Kidney capillary endothelial cell (primary cell): ENCODE measurements at regions not wholly inside any gene's neighbourhood (a gene's known extent, or its start where the extent isn't known, plus 50 kb on each side); places are given as distances from the start of the nearest gene placed in this dataset.
"Not testable (repeated sequence)": the region's sequence is repeated elsewhere in the genome, so short reads cannot be mapped to it uniquely, and the experiment has no call there.

Experiments used
- DNase-seq: peaks from one replicate; pipeline ENCODE4 v3.0.0-alpha.2; 2018; ENCODE audit warnings: low spot score

DNA sequence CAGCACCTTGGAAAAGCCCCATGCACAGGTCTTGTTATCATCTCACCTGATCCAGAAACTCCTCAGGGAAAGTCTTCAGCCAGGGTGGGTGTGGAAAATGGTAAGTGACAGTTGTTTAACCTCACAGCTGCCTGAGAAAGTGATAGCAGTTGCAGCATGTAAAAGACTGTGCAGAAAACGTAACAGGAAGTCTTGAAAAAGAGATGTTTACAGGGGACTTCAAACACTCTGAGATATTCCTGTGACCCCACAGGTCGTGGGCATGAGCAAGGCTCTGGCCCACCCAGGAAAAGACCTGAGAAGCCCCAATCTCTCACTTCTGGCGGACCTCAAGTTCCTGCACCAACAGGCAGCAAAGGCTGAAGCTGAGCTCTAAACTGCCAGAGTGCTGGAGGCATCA, 826.9 kb downstream of the UQCRFS1 start:
- no peak for DNase-seq

DNA sequence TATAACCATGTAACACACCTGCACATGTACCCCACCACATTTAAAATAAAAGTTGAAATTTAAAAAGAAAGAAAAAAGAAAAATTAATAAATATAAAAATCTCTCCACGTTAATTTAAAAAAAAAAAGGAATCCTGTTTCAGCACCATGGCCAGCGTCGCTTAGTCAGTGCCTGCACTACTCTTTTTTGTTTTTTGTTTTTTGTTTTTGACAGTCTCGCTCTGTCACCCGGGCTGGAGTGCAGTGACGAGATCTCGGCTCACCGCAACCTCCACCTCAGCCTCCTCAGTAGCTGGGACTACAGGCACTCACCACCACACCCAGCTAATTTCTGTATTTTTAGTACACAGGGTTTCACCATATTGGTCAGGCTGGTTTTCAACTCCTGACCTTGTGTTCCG, 835.9 kb downstream of the UQCRFS1 start:
- DNase-seq = peak; percentile 7

DNA sequence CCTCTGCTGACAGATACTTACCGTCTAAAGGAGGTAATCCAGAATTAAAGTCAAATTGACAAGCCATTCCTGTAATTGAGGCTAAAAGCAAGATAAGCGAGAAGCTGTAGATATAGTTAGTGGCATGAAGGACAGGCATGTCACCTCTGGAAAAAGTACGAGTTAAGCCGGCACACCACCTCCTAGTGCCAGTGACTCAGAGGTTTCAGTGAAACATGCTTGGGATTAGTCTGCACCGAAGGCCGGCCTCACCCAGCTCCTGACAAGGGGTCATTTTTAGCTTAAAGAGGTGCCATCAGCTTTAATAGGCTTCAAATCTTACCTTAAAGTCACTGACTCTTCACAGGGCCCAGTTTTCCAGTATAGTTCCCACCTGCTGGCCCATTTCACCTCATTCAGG, 838.0 kb downstream of the UQCRFS1 start:
- no peak for DNase-seq

DNA sequence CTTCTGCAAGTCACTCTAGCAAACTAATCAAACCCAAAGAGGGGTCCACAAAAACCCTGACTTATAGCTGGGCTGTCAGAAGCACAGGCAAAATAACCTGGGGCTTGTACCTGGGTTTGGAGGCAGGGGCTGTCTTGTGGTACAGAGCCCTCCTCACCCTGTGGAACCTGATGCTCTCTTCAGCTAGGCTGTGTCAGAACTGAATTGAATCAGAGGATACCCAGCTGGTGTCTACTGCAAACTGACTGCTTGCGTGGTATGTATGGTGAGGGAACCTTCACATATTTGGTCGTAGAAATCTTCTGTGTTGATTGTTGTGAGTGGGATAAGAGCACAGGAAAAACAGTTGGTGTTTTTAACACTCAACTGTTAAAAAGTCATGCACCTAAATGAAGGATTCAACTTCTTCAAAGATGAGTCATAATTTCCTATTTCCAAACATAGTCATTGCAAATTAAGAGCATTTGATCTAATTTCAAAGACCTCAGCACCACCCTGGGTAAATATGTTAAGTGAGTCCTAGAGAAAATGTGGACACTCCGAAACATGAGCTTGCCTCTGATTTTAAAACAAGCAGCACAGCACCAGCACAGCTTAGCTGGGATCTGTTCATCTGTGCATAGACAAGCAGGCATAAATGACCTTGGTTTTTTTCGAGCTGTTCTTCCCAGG, 840.2 kb downstream of the UQCRFS1 start:
- no peak for DNase-seq

DNA sequence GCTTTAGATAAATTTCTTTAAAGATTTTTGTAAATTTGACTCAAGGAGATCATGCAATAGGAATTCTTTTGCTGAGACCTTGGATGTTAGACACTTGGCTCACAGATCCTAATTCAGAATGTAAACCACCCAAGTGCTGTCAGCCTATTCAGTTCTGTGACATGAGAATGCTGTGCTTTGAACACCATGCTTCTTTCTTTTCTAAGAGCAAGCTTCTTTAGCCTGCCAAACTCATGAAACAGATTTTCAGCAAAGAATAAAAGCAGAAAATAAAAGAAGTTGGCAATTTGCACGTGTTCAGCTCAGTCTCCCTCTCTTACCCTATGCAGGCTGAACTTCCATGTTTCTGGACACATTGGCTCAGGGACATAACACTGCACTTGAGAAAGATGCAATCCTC, 845.8 kb downstream of the UQCRFS1 start:
- DNase-seq = no peak

DNA sequence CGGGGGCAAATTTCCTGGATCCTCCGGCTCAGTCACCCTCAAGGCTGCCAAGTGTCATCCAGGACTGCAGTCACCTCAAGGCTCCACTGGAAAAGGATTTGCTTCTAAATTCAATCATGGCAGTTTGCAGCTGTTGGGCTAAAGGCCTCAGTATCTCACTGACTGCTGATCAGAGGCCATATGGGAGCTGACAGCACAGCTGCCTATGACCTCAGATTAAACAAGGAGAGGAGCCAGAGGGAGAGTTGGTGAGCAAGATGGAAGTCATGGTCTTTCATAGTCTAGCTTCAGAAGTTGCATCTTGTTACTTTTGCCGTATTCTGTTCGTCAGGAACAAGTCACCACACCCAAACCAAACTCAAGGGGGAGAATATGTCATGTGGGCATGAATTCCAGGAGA, 849.7 kb downstream of the UQCRFS1 start:
- DNase-seq = no peak

DNA sequence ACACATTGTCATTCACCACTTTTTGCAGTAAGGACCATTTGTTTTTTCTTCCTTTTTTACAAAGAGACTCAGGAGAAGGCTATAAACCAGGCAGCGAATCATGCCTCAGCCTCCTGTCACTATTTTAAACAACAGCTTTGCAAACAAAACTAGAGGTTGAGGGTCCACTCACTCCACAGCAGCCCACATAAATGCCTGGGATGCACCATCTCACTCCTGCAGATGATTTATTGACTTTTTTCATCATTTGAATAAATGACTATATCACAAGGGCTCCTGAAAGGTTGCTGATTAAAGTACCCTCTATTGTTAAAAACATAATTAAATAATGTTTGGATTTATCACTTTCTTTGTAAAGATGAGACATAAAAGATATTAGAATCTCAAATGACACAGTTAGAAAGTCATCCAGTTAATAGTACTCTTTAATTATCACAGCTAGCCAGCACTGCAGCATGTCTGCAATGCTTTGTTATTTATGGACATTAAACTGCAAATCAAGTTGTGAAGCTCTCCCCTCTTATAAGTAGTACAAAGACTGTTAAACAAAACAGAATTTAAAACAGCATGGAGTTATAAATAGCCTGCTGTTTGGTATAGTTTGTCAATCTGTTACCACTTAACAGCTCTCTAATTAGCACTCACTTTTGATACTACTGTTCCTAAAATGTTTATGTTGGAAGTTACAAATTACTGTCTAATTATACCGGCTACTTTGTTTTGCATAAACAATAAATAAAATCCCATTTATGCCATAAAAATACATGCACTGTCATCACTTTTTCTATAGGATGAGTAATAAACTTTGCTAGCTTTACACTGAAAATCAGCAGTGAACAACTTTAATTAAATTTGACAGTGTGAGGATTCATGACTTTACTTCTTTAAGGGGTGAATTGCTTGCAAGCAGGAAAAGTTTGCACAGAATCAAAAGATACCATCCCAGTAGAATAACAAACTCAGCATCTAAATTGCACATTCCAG, 853.2 kb downstream of the UQCRFS1 start:
- no peak for DNase-seq

DNA sequence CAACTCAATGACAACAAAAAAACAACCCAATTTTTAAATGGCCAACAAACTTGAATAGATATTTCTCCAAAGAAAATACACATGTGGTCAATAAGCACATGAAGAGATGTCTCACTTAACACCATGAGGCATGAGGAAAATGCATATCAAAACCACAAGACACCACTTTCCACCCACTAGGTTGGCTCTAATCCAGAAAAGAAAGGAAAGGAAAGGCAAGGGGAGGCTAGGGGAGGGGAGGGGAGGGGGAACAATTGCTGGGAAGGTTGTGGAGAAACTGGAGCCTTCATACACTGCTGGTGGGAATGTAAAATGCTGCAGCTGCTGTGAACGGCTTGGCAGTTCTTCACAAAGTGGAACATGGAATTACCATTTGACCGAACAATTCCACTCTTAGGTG, 854.3 kb downstream of the UQCRFS1 start:
- DNase-seq = no peak

DNA sequence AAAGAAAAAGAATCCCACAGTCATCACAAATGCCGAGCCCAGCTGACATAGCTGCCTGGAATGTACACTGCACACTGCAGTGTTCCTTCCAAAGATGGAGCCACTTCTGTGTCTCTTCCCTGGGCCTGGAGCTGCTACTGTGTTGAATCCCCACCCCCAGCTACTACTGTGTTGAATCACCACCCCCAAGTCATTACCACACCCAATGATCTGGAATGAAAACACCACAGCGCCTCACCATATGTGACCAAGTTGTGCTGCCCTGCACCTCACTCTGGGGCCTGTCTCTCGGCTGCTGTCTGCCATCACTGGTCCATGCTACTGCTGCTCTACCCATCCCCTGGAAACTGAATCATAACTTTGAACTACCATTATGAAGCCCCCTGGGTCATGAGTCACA, 861.2 kb downstream of the UQCRFS1 start:
- DNase-seq = no peak

DNA sequence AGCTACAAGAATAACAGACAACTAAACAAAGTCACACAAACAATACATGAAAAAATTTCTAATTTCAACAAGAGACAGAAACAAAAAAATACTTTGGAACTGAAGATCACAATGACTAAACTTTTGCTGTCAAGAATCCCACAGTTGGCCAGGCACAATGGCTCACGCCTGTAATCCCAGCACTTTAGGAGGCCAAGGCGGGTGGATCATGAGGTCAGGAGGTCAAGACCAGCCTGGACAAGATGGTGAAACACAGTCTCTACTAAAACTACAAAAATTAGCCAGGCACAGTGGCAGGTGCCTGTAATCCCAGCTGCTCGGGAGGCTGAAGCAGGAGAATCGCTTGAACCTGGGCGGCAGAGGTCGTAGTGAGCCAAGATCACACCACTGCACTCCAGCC, 861.6 kb downstream of the UQCRFS1 start:
- DNase-seq = not testable (repeated sequence)

DNA sequence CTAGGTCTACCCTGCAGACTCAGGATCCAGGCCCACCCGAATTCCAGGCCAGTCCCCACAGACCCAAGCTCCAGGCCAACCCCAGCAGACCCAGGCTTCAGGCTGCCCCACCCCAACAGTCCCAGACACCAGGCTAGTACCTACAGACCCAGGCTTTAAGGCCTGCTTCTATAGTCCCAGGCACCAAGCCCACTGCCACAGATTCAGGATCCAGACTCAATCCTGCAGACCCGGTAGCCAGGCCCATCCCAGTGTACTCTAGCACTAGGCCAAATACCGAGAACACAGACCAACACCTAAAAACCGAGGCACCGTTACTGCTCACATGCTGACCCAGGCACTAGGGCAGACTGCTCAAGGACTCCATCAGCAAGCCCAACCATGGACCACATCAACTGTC, 862.3 kb downstream of the UQCRFS1 start:
- no peak for DNase-seq

DNA sequence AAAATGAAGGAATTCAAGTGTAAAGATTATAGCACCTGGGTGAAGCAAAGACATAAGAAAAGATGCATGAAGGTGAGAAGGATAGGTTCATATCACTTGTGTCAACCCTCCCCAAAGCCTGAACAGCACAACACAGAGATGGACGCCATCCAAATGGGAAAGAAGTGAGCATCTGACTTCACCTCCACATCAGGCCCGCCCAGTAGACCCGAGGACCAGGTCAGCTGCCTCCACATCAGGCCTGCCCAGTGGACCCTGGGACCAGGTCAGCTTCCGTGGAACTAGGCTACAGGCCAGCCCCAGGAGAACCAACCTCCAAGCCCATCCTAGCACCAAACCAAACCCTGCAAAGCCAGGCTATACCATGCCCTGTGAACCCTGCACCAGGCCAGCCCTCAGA, 862.9 kb downstream of the UQCRFS1 start:
- DNase-seq = no peak

DNA sequence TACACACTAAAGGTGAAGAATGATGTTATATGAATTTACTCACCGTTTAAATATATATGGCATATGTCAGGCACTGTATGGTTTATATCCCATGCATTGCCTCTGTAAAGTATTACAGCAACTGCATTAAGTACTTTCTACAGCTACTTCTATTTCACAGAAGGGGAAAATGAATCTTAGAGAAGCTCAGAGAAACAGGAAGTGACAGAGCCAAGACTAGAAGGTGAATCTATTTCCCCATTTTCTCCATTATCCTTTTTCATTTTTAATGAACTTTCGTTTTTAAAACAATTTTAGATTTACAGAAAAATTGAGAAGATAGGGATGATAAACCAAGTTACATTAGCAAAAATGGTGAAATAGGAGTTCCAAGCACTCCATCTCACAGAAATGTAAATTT, 863.3 kb downstream of the UQCRFS1 start:
- DNase-seq = no peak

DNA sequence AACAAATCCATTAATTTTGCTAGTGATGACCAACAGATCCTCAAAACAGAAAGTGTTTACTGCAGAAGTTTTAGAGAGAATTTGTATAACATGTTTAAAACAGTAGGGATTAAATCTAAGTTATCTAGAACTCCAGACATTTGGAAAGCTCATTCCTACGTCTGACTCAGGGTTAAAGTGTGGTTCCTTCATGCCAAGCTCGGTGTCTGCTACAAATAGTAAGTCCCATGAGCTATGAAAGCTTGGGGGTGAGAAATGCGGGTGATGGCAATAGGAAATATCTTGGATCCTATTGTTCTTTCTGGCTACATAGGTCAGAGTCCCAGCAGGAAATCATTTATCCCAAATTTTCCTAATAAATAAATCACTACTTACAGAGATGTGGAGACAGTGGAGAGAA, 867.1 kb downstream of the UQCRFS1 start:
- no peak for DNase-seq

DNA sequence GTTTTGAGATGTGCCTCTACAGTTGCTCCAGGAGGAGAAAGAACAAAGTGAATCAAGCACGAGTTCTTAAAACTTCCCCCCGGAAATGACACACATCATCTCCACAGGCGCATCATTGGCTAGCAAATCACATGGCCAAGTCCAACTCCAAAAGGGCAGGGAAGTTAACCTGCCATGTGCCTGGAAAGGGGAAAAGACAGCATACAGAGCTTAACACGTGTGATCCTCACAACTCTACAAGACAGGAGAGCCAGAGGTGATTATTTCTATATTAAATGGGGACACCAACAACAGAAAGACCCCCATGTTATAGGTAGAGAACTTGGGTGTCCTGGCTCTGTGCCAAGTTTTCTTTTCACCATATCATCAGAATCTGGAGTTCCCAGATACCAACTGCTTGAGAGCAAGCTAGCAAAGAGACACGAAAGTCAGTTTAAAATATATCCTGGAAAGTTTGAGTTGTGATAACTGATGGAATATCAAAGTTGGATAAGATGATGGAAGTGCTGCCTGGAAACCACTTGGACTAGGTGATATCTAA, 871.1 kb downstream of the UQCRFS1 start:
- DNase-seq = no peak

DNA sequence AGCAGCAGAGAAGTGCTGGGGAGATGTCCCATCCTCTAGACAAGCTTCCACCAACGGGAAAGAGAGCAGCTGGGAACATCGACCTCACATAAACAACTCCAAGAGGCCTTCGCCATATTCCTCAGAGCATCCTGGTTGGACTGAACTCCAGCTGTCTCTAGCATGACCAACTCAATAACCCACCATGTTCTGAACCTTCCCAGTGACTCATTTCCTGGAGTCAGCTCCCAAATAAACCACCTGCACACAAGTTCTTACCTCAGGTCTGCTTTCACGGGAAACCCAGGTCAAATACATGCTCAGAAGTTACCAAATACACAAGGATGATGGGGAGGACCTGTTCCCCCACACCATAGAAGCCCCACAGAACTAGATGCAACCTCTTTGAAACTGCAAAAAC, 878.5 kb downstream of the UQCRFS1 start:
- no peak for DNase-seq

DNA sequence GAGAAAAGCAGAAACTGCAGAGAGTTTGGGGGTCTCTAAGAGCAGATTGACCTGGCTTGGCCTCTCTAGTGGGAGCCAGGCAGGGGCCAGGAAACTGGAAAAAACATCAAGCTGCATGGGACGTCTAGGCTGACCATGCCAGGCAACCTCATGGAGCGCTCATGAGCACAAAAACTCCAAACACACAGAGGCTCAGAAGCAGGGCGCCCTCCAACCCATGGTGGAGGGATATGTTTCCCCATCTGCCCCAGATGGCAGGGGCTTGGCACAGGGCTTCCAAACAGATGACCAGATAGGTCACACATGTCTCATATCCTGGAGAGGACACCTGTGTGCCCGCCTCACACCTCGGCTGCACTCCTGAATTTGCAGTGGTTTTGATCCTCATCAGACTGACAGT, 879.0 kb downstream of the UQCRFS1 start:
- DNase-seq = no peak

DNA sequence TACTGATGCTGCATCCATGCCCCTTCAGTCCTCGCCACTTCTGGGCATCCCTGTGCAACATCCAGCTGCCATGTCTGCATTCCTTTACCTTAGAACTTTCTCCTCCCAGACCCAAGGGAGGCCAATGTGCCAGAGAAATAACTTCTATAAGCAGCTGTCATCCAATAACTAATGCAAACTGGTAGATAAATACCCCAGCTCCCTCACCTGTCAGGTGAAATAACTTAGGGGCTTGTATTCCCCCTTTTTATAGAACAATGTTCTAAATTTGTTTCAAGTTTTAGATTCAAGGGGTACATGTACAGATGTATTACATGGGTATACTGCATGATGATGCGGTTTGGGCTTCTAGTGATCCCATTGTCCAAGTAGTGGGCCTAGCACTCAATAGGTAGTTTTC, 880.1 kb downstream of the UQCRFS1 start:
- no peak for DNase-seq

DNA sequence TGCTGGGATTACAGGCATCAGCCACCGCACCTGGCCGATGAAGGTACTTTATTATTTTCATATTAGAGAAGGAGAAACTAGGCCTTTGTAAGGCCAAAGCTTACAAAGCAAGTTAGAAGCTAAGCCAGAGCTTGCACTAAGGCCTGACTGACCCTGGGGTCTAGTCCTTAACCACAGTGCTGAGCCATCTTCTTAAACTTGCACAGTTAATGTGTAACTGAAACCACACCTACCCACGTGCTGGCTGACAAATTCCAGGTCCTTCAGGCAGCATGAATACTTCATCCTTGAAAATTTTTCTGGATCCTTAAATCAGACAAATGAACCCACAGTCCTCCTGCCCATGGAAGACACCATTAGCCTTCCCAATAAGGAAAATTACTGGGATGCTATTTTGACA, 880.6 kb downstream of the UQCRFS1 start:
- DNase-seq = no peak

DNA sequence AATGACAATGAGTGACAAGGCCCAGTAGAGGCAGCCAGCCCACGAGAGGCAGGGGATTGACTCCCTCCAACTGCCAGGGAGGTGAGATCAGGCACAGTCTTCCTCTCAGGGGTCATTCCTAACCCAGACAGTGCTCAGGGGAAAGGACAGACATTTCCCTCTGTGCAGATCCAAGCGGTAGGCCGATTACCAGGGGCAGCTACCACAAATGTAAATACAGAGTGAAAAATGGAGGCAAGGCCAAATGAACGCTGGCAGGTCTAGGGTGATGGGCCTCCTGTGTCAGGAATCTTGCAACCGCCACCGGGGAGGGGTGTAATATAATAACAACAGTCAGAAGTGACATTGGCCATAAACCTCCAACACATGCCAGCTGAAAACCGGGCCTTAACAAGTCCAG, 881.4 kb downstream of the UQCRFS1 start:
- no peak for DNase-seq

DNA sequence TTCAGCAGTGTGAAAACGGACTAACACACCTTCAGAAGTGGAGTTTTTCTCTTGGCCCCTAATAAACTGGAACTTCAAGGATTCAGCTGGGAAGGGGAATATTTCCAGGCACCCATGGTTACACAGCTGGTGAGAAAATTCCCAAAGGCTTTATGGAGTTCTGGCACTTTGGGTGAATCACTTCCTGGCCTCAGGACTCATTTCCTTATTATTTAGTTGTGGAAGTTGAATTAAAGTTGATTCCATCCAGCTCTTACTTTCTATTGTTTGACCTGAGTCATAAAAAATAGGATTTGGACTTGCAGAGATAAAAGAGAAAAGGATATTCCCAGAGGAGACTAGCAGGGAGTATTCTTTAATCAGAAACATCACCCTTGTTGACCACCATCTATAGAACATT, 882.1 kb downstream of the UQCRFS1 start:
- DNase-seq = peak; percentile 82

DNA sequence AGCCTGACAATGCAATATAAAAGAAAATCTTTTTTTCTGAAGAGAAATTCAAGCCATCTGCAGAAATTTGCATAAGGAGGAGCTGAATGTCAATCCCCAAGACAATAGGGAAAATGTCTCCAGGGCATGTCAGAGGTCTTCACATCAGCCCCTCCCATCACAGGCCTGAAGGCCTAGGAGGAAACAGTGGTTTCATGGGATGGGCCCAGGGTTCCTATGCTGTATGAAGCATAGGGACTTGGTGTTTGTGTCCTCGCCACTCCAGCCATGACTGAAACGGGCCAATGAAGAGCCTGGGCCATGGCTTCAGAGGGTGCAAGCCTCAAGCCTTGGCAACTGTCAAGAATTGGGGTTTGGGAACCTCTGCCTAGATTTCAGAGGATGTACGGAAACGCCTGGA, 883.5 kb downstream of the UQCRFS1 start:
- no peak for DNase-seq

DNA sequence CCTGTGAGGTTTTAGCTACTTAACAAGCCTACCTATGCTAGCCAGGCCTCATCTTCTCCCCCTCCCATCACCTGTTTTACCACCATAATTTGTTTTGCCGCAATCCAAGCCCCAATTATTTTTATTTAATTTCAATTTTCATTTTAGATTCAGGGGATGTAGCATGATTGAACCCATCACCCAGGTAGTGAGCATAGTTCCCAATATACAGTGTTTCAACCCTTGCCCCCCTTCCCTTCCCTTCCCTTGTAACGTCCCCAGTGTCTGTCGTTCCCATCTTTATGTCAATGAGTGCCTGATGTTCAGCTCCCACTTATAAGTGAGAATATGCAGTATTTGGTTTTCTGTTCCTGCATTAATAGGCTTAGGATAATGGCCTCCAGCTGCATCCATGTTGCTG, 885.0 kb downstream of the UQCRFS1 start:
- DNase-seq = no peak
